ENCODE measurements at regions not wholly inside any gene's neighbourhood (a gene's known extent, or its start where the extent isn't known, plus 50 kb on each side); places are given as distances from the start of the nearest gene placed in this dataset.

GRCh38 chr7:46751471-46751870 is 830.4 kb upstream of the IGFBP3 start:
- no peak for TF ChIP-seq FOXP2 (optimal IDR thresholded peaks at IDR 0.05; ENCODE audit: borderline replicate concordance, extremely low read depth, extremely low read length, insufficient read depth)
- no peak for TF ChIP-seq SIN3A (IDR thresholded peaks at IDR 0.05; ENCODE audit: borderline replicate concordance, insufficient read depth, low read length)
- TF ChIP-seq POLR2AphosphoS5 (IDR thresholded peaks at IDR 0.05; ENCODE audit: low read depth, low read length) = no peak
- TF ChIP-seq, protein P1, sequence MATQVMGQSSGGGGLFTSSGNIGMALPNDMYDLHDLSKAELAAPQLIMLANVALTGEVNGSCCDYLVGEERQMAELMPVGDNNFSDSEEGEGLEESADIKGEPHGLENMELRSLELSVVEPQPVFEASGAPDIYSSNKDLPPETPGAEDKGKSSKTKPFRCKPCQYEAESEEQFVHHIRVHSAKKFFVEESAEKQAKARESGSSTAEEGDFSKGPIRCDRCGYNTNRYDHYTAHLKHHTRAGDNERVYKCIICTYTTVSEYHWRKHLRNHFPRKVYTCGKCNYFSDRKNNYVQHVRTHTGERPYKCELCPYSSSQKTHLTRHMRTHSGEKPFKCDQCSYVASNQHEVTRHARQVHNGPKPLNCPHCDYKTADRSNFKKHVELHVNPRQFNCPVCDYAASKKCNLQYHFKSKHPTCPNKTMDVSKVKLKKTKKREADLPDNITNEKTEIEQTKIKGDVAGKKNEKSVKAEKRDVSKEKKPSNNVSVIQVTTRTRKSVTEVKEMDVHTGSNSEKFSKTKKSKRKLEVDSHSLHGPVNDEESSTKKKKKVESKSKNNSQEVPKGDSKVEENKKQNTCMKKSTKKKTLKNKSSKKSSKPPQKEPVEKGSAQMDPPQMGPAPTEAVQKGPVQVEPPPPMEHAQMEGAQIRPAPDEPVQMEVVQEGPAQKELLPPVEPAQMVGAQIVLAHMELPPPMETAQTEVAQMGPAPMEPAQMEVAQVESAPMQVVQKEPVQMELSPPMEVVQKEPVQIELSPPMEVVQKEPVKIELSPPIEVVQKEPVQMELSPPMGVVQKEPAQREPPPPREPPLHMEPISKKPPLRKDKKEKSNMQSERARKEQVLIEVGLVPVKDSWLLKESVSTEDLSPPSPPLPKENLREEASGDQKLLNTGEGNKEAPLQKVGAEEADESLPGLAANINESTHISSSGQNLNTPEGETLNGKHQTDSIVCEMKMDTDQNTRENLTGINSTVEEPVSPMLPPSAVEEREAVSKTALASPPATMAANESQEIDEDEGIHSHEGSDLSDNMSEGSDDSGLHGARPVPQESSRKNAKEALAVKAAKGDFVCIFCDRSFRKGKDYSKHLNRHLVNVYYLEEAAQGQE (IDR thresholded peaks at IDR 0.05; ENCODE audit: insufficient read depth in 1 of 2, low read depth in 2 of 2, low read length in 2 of 2) = no peak
- TF ChIP-seq TAF1 (IDR thresholded peaks at IDR 0.05; ENCODE audit: borderline replicate concordance, insufficient read depth, low read length) = no peak

GRCh38 chr7:46750321-46750865 is 829.3 kb upstream of the IGFBP3 start:
- TF ChIP-seq, protein P1 (IDR thresholded peaks at IDR 0.05; ENCODE audit: insufficient read depth in 1 of 2, low read depth in 2 of 2, low read length in 2 of 2) = no peak
- TF ChIP-seq POLR2AphosphoS5 (IDR thresholded peaks at IDR 0.05; ENCODE audit: low read depth, low read length) (no peak), SIN3A (IDR thresholded peaks at IDR 0.05; ENCODE audit: borderline replicate concordance, insufficient read depth, low read length) (no peak), TAF1 (IDR thresholded peaks at IDR 0.05; ENCODE audit: borderline replicate concordance, insufficient read depth, low read length) (no peak), FOXP2 (optimal IDR thresholded peaks at IDR 0.05; ENCODE audit: borderline replicate concordance, extremely low read depth, extremely low read length, insufficient read depth) (no peak)

DNA sequence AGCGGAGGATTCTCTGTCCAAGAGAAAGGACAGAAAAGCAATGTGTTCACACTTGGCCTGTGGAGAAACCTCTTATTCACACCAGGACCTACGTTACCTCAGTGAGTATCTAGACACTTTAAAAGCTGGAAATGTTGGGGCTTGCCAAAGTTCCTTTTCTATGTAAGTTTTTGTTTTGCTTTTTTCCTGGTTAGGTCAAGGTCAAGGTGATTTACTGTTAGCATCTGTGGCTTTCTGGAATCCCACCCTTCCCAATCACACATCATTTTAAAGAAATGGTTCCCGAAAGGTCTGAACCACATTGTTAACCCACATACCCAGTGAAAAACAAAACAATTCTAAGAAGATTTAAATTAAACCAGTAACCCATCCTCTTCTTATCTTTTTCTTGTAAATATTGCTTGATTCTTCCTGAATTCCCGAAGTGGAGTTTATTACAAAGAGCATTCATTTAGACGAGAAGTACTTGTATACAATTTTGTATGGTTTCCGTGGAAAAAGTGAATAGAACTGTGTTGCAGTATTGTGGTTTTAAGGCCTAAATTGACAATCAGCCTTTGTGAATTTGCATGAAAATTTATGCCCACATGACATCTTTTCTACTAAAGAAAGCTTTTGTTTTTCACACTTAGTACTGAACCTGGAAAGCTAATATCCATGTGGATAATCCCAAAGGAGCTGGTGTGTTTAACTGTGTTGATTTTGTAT is 827.0 kb upstream of the IGFBP3 start:
- TF ChIP-seq, protein P1 (IDR thresholded peaks at IDR 0.05; ENCODE audit: insufficient read depth in 1 of 2, low read depth in 2 of 2, low read length in 2 of 2) = no peak

GRCh38 chr7:46746695-46747687 is 825.9 kb upstream of the IGFBP3 start:
- TF ChIP-seq FOXP2 (optimal IDR thresholded peaks at IDR 0.05; ENCODE audit: borderline replicate concordance, extremely low read depth, extremely low read length, insufficient read depth) = peak; percentile 48
- TF ChIP-seq SIN3A (IDR thresholded peaks at IDR 0.05; ENCODE audit: borderline replicate concordance, insufficient read depth, low read length) = no peak

DNA sequence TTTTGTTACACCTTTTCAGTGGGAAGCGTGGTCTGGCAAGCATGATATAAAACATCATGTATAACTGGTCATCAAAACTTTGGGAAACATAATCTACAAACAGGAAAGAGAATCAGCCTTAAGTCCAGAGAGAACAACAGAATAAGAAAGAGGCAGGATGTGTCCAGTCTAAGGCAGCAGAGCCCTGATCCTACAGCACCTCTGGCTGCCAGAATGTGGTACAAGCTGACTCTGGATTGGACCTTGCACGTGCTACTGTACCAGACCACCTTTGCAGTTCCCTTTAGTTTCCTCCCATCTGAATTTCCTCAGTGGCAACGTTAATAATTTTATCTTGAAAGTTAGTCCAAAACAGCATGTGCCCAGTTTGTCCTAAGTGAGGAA is 824.6 kb upstream of the IGFBP3 start:
- TF ChIP-seq FOXP2 (optimal IDR thresholded peaks at IDR 0.05; ENCODE audit: borderline replicate concordance, extremely low read depth, extremely low read length, insufficient read depth) = no peak
- no peak for TF ChIP-seq TAF1 (IDR thresholded peaks at IDR 0.05; ENCODE audit: borderline replicate concordance, insufficient read depth, low read length)
- TF ChIP-seq POLR2AphosphoS5 (IDR thresholded peaks at IDR 0.05; ENCODE audit: low read depth, low read length) = no peak
- TF ChIP-seq, protein P1 (IDR thresholded peaks at IDR 0.05; ENCODE audit: insufficient read depth in 1 of 2, low read depth in 2 of 2, low read length in 2 of 2) = no peak
- no peak for TF ChIP-seq SIN3A (IDR thresholded peaks at IDR 0.05; ENCODE audit: borderline replicate concordance, insufficient read depth, low read length)
